HG03097 (cell line): ENCODE measurements at regions not wholly inside any gene's neighbourhood (a gene's known extent, or its start where the extent isn't known, plus 50 kb on each side); places are given as distances from the start of the nearest gene placed in this dataset.
"Not testable (repeated sequence)": the region's sequence is repeated elsewhere in the genome, so short reads cannot be mapped to it uniquely, and the experiment has no call there.

ENCODE experiments used
- ATAC-seq: cut with Tn5 transposase; IDR thresholded peaks from one replicate; pipeline ENCODE4 v1.9.1; 2021; ENCODE audit not compliant: unreplicated experiment, low FRiP score

- no peak for ATAC-seq
Measured at GRCh38 chr7:49438281-49438680, 335.2 kb upstream of the VWC2 start.

GRCh38 chr7:49443515-49443914 is 329.9 kb upstream of the VWC2 start:
- ATAC-seq: no peak

GRCh38 chr7:49453486-49453885 is 320.0 kb upstream of the VWC2 start:
- ATAC-seq: no peak

- no peak for ATAC-seq
Measured at GRCh38 chr7:49479441-49479840, 294.0 kb upstream of the VWC2 start.

GRCh38 chr7:49479936-49480544 is 293.4 kb upstream of the VWC2 start:
- ATAC-seq: no peak

GRCh38 chr7:49481075-49481474 is 292.4 kb upstream of the VWC2 start:
- no peak for ATAC-seq

GRCh38 chr7:49483142-49483541 is 290.3 kb upstream of the VWC2 start:
- ATAC-seq: no peak

GRCh38 chr7:49486974-49487829 is 286.2 kb upstream of the VWC2 start:
- ATAC-seq: no peak

GRCh38 chr7:49487830-49488140 is 285.7 kb upstream of the VWC2 start:
- no peak for ATAC-seq

- no peak for ATAC-seq
Measured at GRCh38 chr7:49488573-49488972, 284.9 kb upstream of the VWC2 start.

- no peak for ATAC-seq
Measured at GRCh38 chr7:49497471-49497870, 276.0 kb upstream of the VWC2 start.

- no peak for ATAC-seq
Measured at GRCh38 chr7:49500741-49501140, 272.7 kb upstream of the VWC2 start.

GRCh38 chr7:49507206-49507605 is 266.2 kb upstream of the VWC2 start:
- ATAC-seq: not testable (repeated sequence)

GRCh38 chr7:49513911-49514310 is 259.5 kb upstream of the VWC2 start:
- ATAC-seq: no peak

- ATAC-seq: no peak
Measured at GRCh38 chr7:49520951-49521350, 252.5 kb upstream of the VWC2 start.

GRCh38 chr7:49522111-49522510 is 251.3 kb upstream of the VWC2 start:
- ATAC-seq: no peak

- ATAC-seq: no peak
Measured at GRCh38 chr7:49523870-49524269, 249.6 kb upstream of the VWC2 start.

- no peak for ATAC-seq
Measured at GRCh38 chr7:49527182-49527581, 246.3 kb upstream of the VWC2 start.

GRCh38 chr7:49530481-49530880 is 243.0 kb upstream of the VWC2 start:
- no peak for ATAC-seq

GRCh38 chr7:49563693-49564378 is 209.6 kb upstream of the VWC2 start:
- ATAC-seq: no peak

GRCh38 chr7:49564379-49564714 is 209.1 kb upstream of the VWC2 start:
- ATAC-seq: no peak

GRCh38 chr7:49577576-49577975 is 195.9 kb upstream of the VWC2 start:
- ATAC-seq: no peak
